Ovary (tissue), 7 donors: ENCODE measurements at regions not wholly inside any gene's neighbourhood (a gene's known extent, or its start where the extent isn't known, plus 50 kb on each side); places are given as distances from the start of the nearest gene placed in this dataset. TPM values are rescaled to one million over a fixed set of nuclear protein-coding genes. Genes with fewer than 3 reads are reported as not detected.
"Not testable (repeated sequence)": the region's sequence is repeated elsewhere in the genome, so short reads cannot be mapped to it uniquely, and the experiment has no call there.

ENCODE experiments used
- DNase-seq, 5 donors: peaks; one replicate each; pipeline ENCODE4 v3.0.0-alpha.2; 2019 to 2020
- H3K27ac ChIP-seq, 2 donors: fragments of 200-600 bp; one replicate each; pipeline versions ENCODE4 v1.5.1 to v1.8.0; 2019 to 2022
- H3K27me3 ChIP-seq: fragments of 200-600 bp; one replicate; pipeline ENCODE4 v1.8.0; 2022
- H3K36me3 ChIP-seq: fragments of 200-600 bp; sonication (generic); one replicate; pipeline ENCODE4 v1.5.1; 2019
- H3K4me1 ChIP-seq: one replicate; pipeline ENCODE4 v1.8.1; 2013; ENCODE audit warnings: mild to moderate bottlenecking, moderate library complexity; ENCODE audit not compliant: insufficient read depth
- H3K4me3 ChIP-seq: fragments of 200-600 bp; sonication (generic); one replicate; pipeline ENCODE4 v1.5.1; 2017
- H3K9me3 ChIP-seq, 2 donors: fragments of 200-600 bp in 1 of 2; sonication (generic) in 1 of 2; one replicate each; pipeline versions ENCODE4 v1.5.1 to v1.8.1; 2013 to 2019; ENCODE audit warnings: mild to moderate bottlenecking in 1 of 2, moderate library complexity in 1 of 2
- EP300 ChIP-seq: sonication (generic); formaldehyde crosslinking; IDR thresholded peaks from one replicate; pipeline ENCODE4 v1.6.1; 2017; ENCODE audit warnings: antibody characterized with exemption
- POLR2A ChIP-seq: fragments of 450-650 bp; IDR thresholded peaks from one replicate; pipeline ENCODE4 v1.6.1; 2017; ENCODE audit warnings: antibody characterized with exemption, mild to moderate bottlenecking, moderate library complexity
- WGBS, 3 donors: extraction: QIAGEN DNeasy Blood & Tissue Kit in 1 of 3; methylation state at CpG; one replicate each; pipeline versions ENCODE4 v1.1.5 to v1.1.7; 2013 to 2017; 5-methylcytosine and 5-hydroxymethylcytosine counted together
- intact Hi-C, 4 donors: fragments of 100-400 bp; cut with DNase I; formaldehyde crosslinking; loops; one replicate each; pipeline versions ENCODE4 v1.11.0 to v1.15.1; 2022 to 2023
- microRNA-seq, 3 donors: library from miRNA; unstranded; fragments of <30 nt; microRNA quantifications; one replicate each; pipeline versions ENCODE4 to v1.2.0, GENCODE V29; 2019 to 2020
- small RNA-seq: library from RNA; depleted of rRNA; stranded (forward); fragments of <200 nt; gene quantifications from one replicate; pipeline ENCODE3, GENCODE V24; 2016
- TF ChIP-seq, protein P1 (sequence below), 3 donors: fragments of 450-650 bp in 2 of 3; fragments of 200-600 bp in 1 of 3; IDR thresholded peaks; one replicate each; pipeline versions ENCODE4 v1.5.1 to v1.8.0; 2016 to 2022; ENCODE audit warnings: antibody characterized with exemption in 3 of 3, mild to moderate bottlenecking in 1 of 3
- donor health status: DM: no; HTN: no; CAD: no; lungs with moderate emphysema.
- donor health status: DM: no; HTN: no; CAD: no.
- donor health status: Bipolar disorder and iron deficiency.
- donor health status: DM: no; HTN: no; CAD: no.
- donor health status: DM: yes; HTN: yes; CAD: no.

DNA sequence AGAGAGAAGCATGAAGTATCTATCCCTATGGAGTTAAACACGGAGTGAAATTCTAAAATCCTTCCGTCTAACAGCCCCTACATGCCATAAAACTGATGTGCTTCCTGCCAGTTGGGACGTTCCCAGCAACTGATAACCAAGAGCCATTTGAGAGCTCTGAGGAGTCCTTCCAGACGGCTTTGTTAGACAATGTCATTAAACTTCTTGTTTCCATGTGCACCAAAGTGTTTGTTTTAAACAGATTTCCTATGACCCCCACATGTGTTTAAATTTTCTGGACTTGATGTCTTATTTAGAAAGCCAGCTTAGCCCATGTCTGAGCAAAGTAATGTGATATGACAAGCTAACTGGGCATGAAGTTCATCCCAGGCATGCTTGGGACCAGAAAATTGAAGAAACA is 57.2 kb upstream of the LPAR1 start:
- Histone ChIP-seq H3K27ac (no peak overlapping the region), H3K4me1 (no peaks in the 10 kb centered on the region), H3K27me3 (no peaks in the 10 kb centered on the region), H3K9me3 (no peaks in the 10 kb centered on the region), H3K36me3 (no peaks in the 10 kb centered on the region), H3K4me3 (no peak overlapping the region)
- TF ChIP-seq, protein P1, sequence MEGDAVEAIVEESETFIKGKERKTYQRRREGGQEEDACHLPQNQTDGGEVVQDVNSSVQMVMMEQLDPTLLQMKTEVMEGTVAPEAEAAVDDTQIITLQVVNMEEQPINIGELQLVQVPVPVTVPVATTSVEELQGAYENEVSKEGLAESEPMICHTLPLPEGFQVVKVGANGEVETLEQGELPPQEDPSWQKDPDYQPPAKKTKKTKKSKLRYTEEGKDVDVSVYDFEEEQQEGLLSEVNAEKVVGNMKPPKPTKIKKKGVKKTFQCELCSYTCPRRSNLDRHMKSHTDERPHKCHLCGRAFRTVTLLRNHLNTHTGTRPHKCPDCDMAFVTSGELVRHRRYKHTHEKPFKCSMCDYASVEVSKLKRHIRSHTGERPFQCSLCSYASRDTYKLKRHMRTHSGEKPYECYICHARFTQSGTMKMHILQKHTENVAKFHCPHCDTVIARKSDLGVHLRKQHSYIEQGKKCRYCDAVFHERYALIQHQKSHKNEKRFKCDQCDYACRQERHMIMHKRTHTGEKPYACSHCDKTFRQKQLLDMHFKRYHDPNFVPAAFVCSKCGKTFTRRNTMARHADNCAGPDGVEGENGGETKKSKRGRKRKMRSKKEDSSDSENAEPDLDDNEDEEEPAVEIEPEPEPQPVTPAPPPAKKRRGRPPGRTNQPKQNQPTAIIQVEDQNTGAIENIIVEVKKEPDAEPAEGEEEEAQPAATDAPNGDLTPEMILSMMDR (IDR thresholded peaks at IDR 0.05), result no peak
- TF ChIP-seq EP300, result no peak
- no peak for TF ChIP-seq POLR2A
- WGBS, 3 donors, result 28 to 43% (median 28%) methylated on average over 4 of the region's 4 CpGs
- intact Hi-C loops, result loop anchor here in 1 of 4 donors (10.0 kb wide), 1 partner anchor 79 kb away; no protein-coding TSS in a partner anchor
- no peak for DNase-seq

DNA sequence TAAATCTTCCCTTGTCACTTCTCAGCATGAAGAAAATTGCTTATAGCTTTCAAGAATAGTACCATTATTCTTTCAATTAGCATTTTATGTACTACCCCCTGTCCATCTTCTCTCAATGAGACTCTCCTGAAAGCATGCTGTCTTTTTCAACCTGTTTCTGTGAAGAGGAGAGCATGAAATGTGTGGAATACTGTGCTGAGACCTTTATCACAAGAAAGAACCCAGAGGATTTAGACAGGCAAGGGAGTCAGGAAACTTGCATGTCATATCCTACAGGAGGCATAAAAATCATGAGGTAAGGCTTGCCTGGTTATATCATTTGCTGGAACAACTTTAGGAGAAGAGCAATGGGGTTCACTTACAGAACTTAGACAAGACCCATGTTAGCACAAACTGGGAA is 56.7 kb upstream of the LPAR1 start:
- Histone ChIP-seq H3K27me3 (no peaks in the 10 kb centered on the region), H3K27ac (no peak overlapping the region), H3K9me3 (no peaks in the 10 kb centered on the region), H3K4me3 (no peak overlapping the region), H3K4me1 (no peaks in the 10 kb centered on the region), H3K36me3 (no peaks in the 10 kb centered on the region)
- intact Hi-C loops, result loop anchor here in 1 of 4 donors (10.0 kb wide), 1 partner anchor 80 kb away; no protein-coding TSS in a partner anchor
- no peak for DNase-seq
- TF ChIP-seq, protein P1 (IDR thresholded peaks at IDR 0.05), result no peak
- TF ChIP-seq EP300 (no peak), POLR2A (no peak)

GRCh38 chr9:111094433-111094924 is 56.2 kb upstream of the LPAR1 start:
- Histone ChIP-seq H3K9me3 (no peaks in the 10 kb centered on the region), H3K4me1 (no peaks in the 10 kb centered on the region), H3K36me3 (no peaks in the 10 kb centered on the region), H3K27ac (no peak overlapping the region), H3K4me3 (no peak overlapping the region), H3K27me3 (no peaks in the 10 kb centered on the region)
- DNase-seq, result peak in 1 of 5 donors; percentile 38
- WGBS, 3 donors, result 33 to 36% (median 34%) methylated on average over 2 of the region's 2 CpGs
- intact Hi-C loops, result loop anchor here in 1 of 4 donors (10.0 kb wide), 1 partner anchor 80 kb away; no protein-coding TSS in a partner anchor
- TF ChIP-seq, protein P1 (IDR thresholded peaks at IDR 0.05), result no peak
- TF ChIP-seq POLR2A, result no peak
- no peak for TF ChIP-seq EP300

DNA sequence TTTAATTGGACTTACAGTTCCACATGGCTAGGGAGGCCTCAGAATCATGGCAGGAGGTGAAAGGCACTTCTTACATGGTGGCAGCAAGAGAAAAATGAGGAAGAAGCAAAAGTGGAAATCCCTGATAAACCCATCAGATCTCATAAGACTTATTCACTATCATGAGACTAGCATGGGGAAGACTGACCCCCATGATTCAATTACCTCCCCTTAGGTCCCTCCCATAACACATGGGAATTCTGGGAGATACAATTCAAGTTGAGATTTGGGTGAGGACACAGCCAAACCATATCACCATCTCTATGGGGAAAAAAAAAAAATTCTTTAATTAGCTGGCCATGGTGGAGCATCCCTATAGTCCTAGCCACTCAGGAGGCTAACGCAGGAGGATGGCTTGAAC is 53.9 kb upstream of the LPAR1 start:
- H3K27ac ChIP-seq, H3K36me3 ChIP-seq, H3K4me3 ChIP-seq, H3K27me3 ChIP-seq, H3K9me3 ChIP-seq, H3K4me1 ChIP-seq, DNase-seq: not testable (repeated sequence)
- WGBS, 3 donors, result 97 to 100% (median 97%) methylated on average over 1 of the region's 1 CpG
- intact Hi-C loops, result loop anchor here in 1 of 4 donors (10.0 kb wide), 1 partner anchor 83 kb away; no protein-coding TSS in a partner anchor

Small RNA genes lying in the stretch of these regions (microRNA-seq; reads per million reads assigned to microRNA genes)
- gene MIR7702, result 0 reads per million in 3 donors

Small RNA genes lying in the stretch of these regions (small RNA-seq; reads per million reads assigned to genes)
- gene MIR7702, result not detected
- not detected for gene RNY4P18
